ENCODE measurements at regions not wholly inside any gene's neighbourhood (a gene's known extent, or its start where the extent isn't known, plus 50 kb on each side); places are given as distances from the start of the nearest gene placed in this dataset.

GRCh38 chr14:100445436-100446088 is 122.4 kb downstream of the SLC25A47 start:
- DNase-seq (ENCODE audit: extremely low read depth in 1 of 4, low spot score in 3 of 4) (no peak), FAIRE-seq (no peak), ATAC-seq (no peak)
- no peaks in the 10 kb centered on the region for H3K27me3 ChIP-seq (ENCODE audit: control insufficient read depth in 2 of 2, insufficient read depth in 2 of 2, low read length in 2 of 2)
- no peaks in the 10 kb centered on the region for H3K79me2 ChIP-seq (ENCODE audit: control insufficient read depth, insufficient read depth, low read length)
- no peak overlapping the region for H3K4me2 ChIP-seq (ENCODE audit: insufficient read depth, low read length)
- in situ Hi-C loops (cut with MboI), result no loop called here
- no peaks in the 10 kb centered on the region for H3K9me1 ChIP-seq (ENCODE audit: control insufficient read depth, insufficient read depth, low read length)
- H3K4me3 ChIP-seq, result no peak overlapping the region
- H3K9ac ChIP-seq (ENCODE audit: insufficient read depth in 1 of 2, low read depth in 2 of 2, low read length in 2 of 2), result no peak overlapping the region
- no peak for TF ChIP-seq NELFE (IDR thresholded peaks at IDR 0.05; ENCODE audit: insufficient read depth, insufficient read length)
- TF ChIP-seq U2AF2 (optimal IDR thresholded peaks at IDR 0.05; ENCODE audit: low read depth, low read length), result no peak
- no peak for TF ChIP-seq RBM22 (IDR thresholded peaks at IDR 0.05; ENCODE audit: low read depth, low read length, poor library complexity, severe bottlenecking)
- TF ChIP-seq ZNF184 (CRISPR knock-in tag; IDR thresholded peaks at IDR 0.05), result no peak
- TF ChIP-seq ZNF24 (IDR thresholded peaks at IDR 0.05), result no peak
- no peak for TF ChIP-seq RBM17 (IDR thresholded peaks at IDR 0.05; ENCODE audit: borderline replicate concordance, low read depth, low read length)
- no peak for TF ChIP-seq CHCHD3 (CRISPR knock-in tag; IDR thresholded peaks at IDR 0.05)
- TF ChIP-seq SNAPC5 (CRISPR knock-in tag; IDR thresholded peaks at IDR 0.05), result no peak
- TF ChIP-seq ZNF274 (IDR thresholded peaks at IDR 0.05; ENCODE audit: borderline replicate concordance, low read depth, low read length), result no peak
- TF ChIP-seq ZNF324 (CRISPR knock-in tag; IDR thresholded peaks at IDR 0.05), result no peak
- TF ChIP-seq ATF3 (IDR thresholded peaks at IDR 0.05), result no peak
- TF ChIP-seq ATF3 (CRISPR knock-in tag; conservative IDR thresholded peaks at IDR 0.05), result no peak
- no peak overlapping the region for H3K27ac ChIP-seq (ENCODE audit: extremely low read depth, low read depth, low read length)
- CTCF ChIA-PET (ENCODE audit: low intra/inter-chr PET ratio), result no interaction called here
- H3K4me1 ChIP-seq (replicated peaks in 1 of 2; ENCODE audit: control insufficient read depth in 2 of 2, insufficient read depth in 2 of 2, low read length in 2 of 2), result peaks cover 19 to 26% of the 10 kb centered on the region in 2 experiments; a peak in 4 of 5 replicates
- no peaks in the 10 kb centered on the region for H4K20me1 ChIP-seq (replicated peaks; ENCODE audit: control insufficient read depth, insufficient read depth, low read length)
- BruUV-seq (replicated peaks), result no TSS peak
- no peaks in the 10 kb centered on the region for H3K9me3 ChIP-seq (replicated peaks; ENCODE audit: control insufficient read depth, insufficient read depth, low read depth, low read length)
- POLR2A ChIA-PET, result no interaction called here
- WGBS (ENCODE audit: insufficient coverage, low coverage, missing lambda C conversion rate), result 79% methylated on average over 7 of the region's 8 CpGs
- intact Hi-C loops (cut with micrococcal nuclease), result loop anchor here (10.0 kb wide), 1 partner anchor 61 kb away; no protein-coding TSS in a partner anchor
- H3K36me3 ChIP-seq (ENCODE audit: control insufficient read depth, insufficient read depth, low read length), result no peaks in the 10 kb centered on the region
- H2AFZ ChIP-seq (ENCODE audit: low read depth, low read length), result no peak overlapping the region
